ENCODE measurements at regions not wholly inside any gene's neighbourhood (a gene's known extent, or its start where the extent isn't known, plus 50 kb on each side); places are given as distances from the start of the nearest gene placed in this dataset.
A peak's percentile ranks its signal among the peaks of the same experiment; 100 is the strongest.

- FAIRE-seq (no peak), DNase-seq (ENCODE audit: insufficient read length) (no peak)
- TF ChIP-seq POLR2AphosphoS5 (IDR thresholded peaks at IDR 0.05; ENCODE audit: low read depth, low read length), result no peak
- TF ChIP-seq TAF1 (IDR thresholded peaks at IDR 0.05; ENCODE audit: borderline replicate concordance, low read depth, low read length), result no peak
- TF ChIP-seq POLR2A (IDR thresholded peaks at IDR 0.05; ENCODE audit: low read depth, low read length), result no peak
Measured at GRCh38 chr7:114102996-114103395, 184.2 kb upstream of the PPP1R3A start.

- FAIRE-seq (no peak), DNase-seq (ENCODE audit: insufficient read length) (no peak)
- TF ChIP-seq POLR2AphosphoS5 (IDR thresholded peaks at IDR 0.05; ENCODE audit: low read depth, low read length) (no peak), POLR2A (IDR thresholded peaks at IDR 0.05; ENCODE audit: low read depth, low read length) (no peak), TAF1 (IDR thresholded peaks at IDR 0.05; ENCODE audit: borderline replicate concordance, low read depth, low read length) (no peak)
Measured at GRCh38 chr7:114102131-114102530, 183.3 kb upstream of the PPP1R3A start.

GRCh38 chr7:114100810-114101209 is 182.0 kb upstream of the PPP1R3A start:
- DNase-seq (ENCODE audit: insufficient read length), result no peak
- TF ChIP-seq POLR2A (IDR thresholded peaks at IDR 0.05; ENCODE audit: low read depth, low read length) (no peak), TAF1 (IDR thresholded peaks at IDR 0.05; ENCODE audit: borderline replicate concordance, low read depth, low read length) (no peak), POLR2AphosphoS5 (IDR thresholded peaks at IDR 0.05; ENCODE audit: low read depth, low read length) (no peak)
- FAIRE-seq, result no peak

GRCh38 chr7:114099337-114099736 is 180.5 kb upstream of the PPP1R3A start:
- no peak for TF ChIP-seq POLR2A (IDR thresholded peaks at IDR 0.05; ENCODE audit: low read depth, low read length)
- no peak for TF ChIP-seq TAF1 (IDR thresholded peaks at IDR 0.05; ENCODE audit: borderline replicate concordance, low read depth, low read length)
- TF ChIP-seq POLR2AphosphoS5 (IDR thresholded peaks at IDR 0.05; ENCODE audit: low read depth, low read length), result no peak
- DNase-seq (ENCODE audit: insufficient read length) (no peak), FAIRE-seq (no peak)

- TF ChIP-seq POLR2AphosphoS5 (IDR thresholded peaks at IDR 0.05; ENCODE audit: low read depth, low read length) (no peak), POLR2A (IDR thresholded peaks at IDR 0.05; ENCODE audit: low read depth, low read length) (no peak), TAF1 (IDR thresholded peaks at IDR 0.05; ENCODE audit: borderline replicate concordance, low read depth, low read length) (no peak)
- DNase-seq (ENCODE audit: insufficient read length) (no peak), FAIRE-seq (peak; percentile 5)
Measured at GRCh38 chr7:114095885-114096284, 177.1 kb upstream of the PPP1R3A start.

- TF ChIP-seq POLR2A (IDR thresholded peaks at IDR 0.05; ENCODE audit: low read depth, low read length) (no peak), POLR2AphosphoS5 (IDR thresholded peaks at IDR 0.05; ENCODE audit: low read depth, low read length) (no peak), TAF1 (IDR thresholded peaks at IDR 0.05; ENCODE audit: borderline replicate concordance, low read depth, low read length) (no peak)
- DNase-seq (ENCODE audit: insufficient read length) (no peak), FAIRE-seq (no peak)
Measured at GRCh38 chr7:114088470-114088940, 169.7 kb upstream of the PPP1R3A start.

GRCh38 chr7:114087653-114088469 is 169.1 kb upstream of the PPP1R3A start:
- no peak for DNase-seq (ENCODE audit: insufficient read length)
- TF ChIP-seq POLR2AphosphoS5 (IDR thresholded peaks at IDR 0.05; ENCODE audit: low read depth, low read length) (no peak), TAF1 (IDR thresholded peaks at IDR 0.05; ENCODE audit: borderline replicate concordance, low read depth, low read length) (no peak), POLR2A (IDR thresholded peaks at IDR 0.05; ENCODE audit: low read depth, low read length) (no peak)
- no peak for FAIRE-seq

GRCh38 chr7:114086914-114087652 is 168.3 kb upstream of the PPP1R3A start:
- FAIRE-seq (peak; percentile 48), DNase-seq (ENCODE audit: insufficient read length) (no peak)
- TF ChIP-seq POLR2AphosphoS5 (IDR thresholded peaks at IDR 0.05; ENCODE audit: low read depth, low read length) (no peak), POLR2A (IDR thresholded peaks at IDR 0.05; ENCODE audit: low read depth, low read length) (no peak), TAF1 (IDR thresholded peaks at IDR 0.05; ENCODE audit: borderline replicate concordance, low read depth, low read length) (no peak)

GRCh38 chr7:114086537-114086913 is 167.7 kb upstream of the PPP1R3A start:
- TF ChIP-seq POLR2AphosphoS5 (IDR thresholded peaks at IDR 0.05; ENCODE audit: low read depth, low read length), result no peak
- TF ChIP-seq TAF1 (IDR thresholded peaks at IDR 0.05; ENCODE audit: borderline replicate concordance, low read depth, low read length), result no peak
- TF ChIP-seq POLR2A (IDR thresholded peaks at IDR 0.05; ENCODE audit: low read depth, low read length), result no peak
- DNase-seq (ENCODE audit: insufficient read length) (no peak), FAIRE-seq (no peak)

- no peak for TF ChIP-seq TAF1 (IDR thresholded peaks at IDR 0.05; ENCODE audit: borderline replicate concordance, low read depth, low read length)
- no peak for TF ChIP-seq POLR2AphosphoS5 (IDR thresholded peaks at IDR 0.05; ENCODE audit: low read depth, low read length)
- TF ChIP-seq POLR2A (IDR thresholded peaks at IDR 0.05; ENCODE audit: low read depth, low read length), result no peak
- DNase-seq (ENCODE audit: insufficient read length) (peak; percentile 39), FAIRE-seq (peak; percentile 87)
Measured at GRCh38 chr7:114085592-114086501, 167.0 kb upstream of the PPP1R3A start.

GRCh38 chr7:114085313-114085591 is 166.4 kb upstream of the PPP1R3A start:
- DNase-seq (ENCODE audit: insufficient read length), result no peak
- TF ChIP-seq TAF1 (IDR thresholded peaks at IDR 0.05; ENCODE audit: borderline replicate concordance, low read depth, low read length) (no peak), POLR2AphosphoS5 (IDR thresholded peaks at IDR 0.05; ENCODE audit: low read depth, low read length) (no peak), POLR2A (IDR thresholded peaks at IDR 0.05; ENCODE audit: low read depth, low read length) (no peak)
- FAIRE-seq, result no peak
